GM23338 (cell line): ENCODE measurements at regions not wholly inside any gene's neighbourhood (a gene's known extent, or its start where the extent isn't known, plus 50 kb on each side); places are given as distances from the start of the nearest gene placed in this dataset.
"Not testable (repeated sequence)": the region's sequence is repeated elsewhere in the genome, so short reads cannot be mapped to it uniquely, and the experiment has no call there.

Experiments used
- ATAC-seq: fragments of 200-7000 bp; cut with Tn5 transposase; 3 replicates; pipeline ENCODE4 v1.9.1; 2020
- DNase-seq: peaks from one replicate; pipeline ENCODE4 v3.0.0-alpha.2; 2015; ENCODE audit warnings: low spot score
- H2AFZ ChIP-seq: fragments of 200-600 bp; sonication (generic); 2 replicates; pipeline ENCODE4 v1.8.0; 2016; ENCODE audit warnings: antibody characterized with exemption, mild to moderate bottlenecking, moderate library complexity
- H3F3A ChIP-seq: fragments of 200-600 bp; sonication (generic); replicated peaks from 2 replicates; pipeline ENCODE4 v1.8.0; 2017; ENCODE audit warnings: antibody characterized with exemption, mixed run types, low read depth
- H3K27ac ChIP-seq: fragments of 200-600 bp; sonication (generic); 2 replicates; pipeline ENCODE4 v1.6.1; 2016; ENCODE audit warnings: low read depth
- H3K27me3 ChIP-seq: fragments of 200-600 bp; sonication (generic); 2 replicates; pipeline ENCODE4 v1.8.0; 2016; ENCODE audit warnings: mild to moderate bottlenecking, mixed run types, moderate library complexity; ENCODE audit not compliant: insufficient read depth
- H3K36me3 ChIP-seq: fragments of 200-600 bp; sonication (generic); 2 replicates; pipeline ENCODE4 v1.8.0; 2016; ENCODE audit warnings: mild to moderate bottlenecking; ENCODE audit not compliant: insufficient read depth
- H3K4me1 ChIP-seq: fragments of 200-600 bp; sonication (generic); 2 replicates; pipeline ENCODE4 v1.8.0; 2016; ENCODE audit warnings: mild to moderate bottlenecking, moderate library complexity; ENCODE audit not compliant: insufficient read depth
- H3K4me2 ChIP-seq: fragments of 200-600 bp; sonication (generic); 2 replicates; pipeline ENCODE4 v1.7.1; 2017; ENCODE audit warnings: mixed run types
- H3K4me3 ChIP-seq: fragments of 200-600 bp; sonication (generic); 2 replicates; pipeline ENCODE4 v1.6.1; 2016; ENCODE audit warnings: mixed run types
- H3K79me2 ChIP-seq: fragments of 200-600 bp; sonication (generic); replicated peaks from 2 replicates; pipeline ENCODE4 v1.8.0; 2017; ENCODE audit warnings: mild to moderate bottlenecking; ENCODE audit not compliant: insufficient read depth
- H3K9me2 ChIP-seq: fragments of 200-600 bp; sonication (generic); 2 replicates; pipeline ENCODE4 v1.8.0; 2017; ENCODE audit not compliant: insufficient read depth
- H4K20me1 ChIP-seq: fragments of 200-600 bp; sonication (generic); replicated peaks from 2 replicates; pipeline ENCODE4 v1.8.0; 2017; ENCODE audit warnings: mild to moderate bottlenecking; ENCODE audit not compliant: insufficient read depth
- H3K27ac Mint-ChIP-seq: 2 replicates; pipeline ENCODE4 v1.8.0; 2020; ENCODE audit warnings: inconsistent platforms, mild to moderate bottlenecking, moderate library complexity, mixed read lengths
- H3K27me3 Mint-ChIP-seq: 3 replicates; pipeline ENCODE4 v1.8.0; 2022; ENCODE audit warnings: low read depth, mild to moderate bottlenecking, moderate library complexity, mixed read lengths, inconsistent platforms; ENCODE audit not compliant: insufficient read depth, poor library complexity
- H3K36me3 Mint-ChIP-seq: 3 replicates; pipeline ENCODE4 v1.8.0; 2021; ENCODE audit warnings: low read depth, mild to moderate bottlenecking, inconsistent platforms, moderate library complexity, mixed read lengths
- H3K4me1 Mint-ChIP-seq: 3 replicates; pipeline ENCODE4 v1.8.0; 2020; ENCODE audit warnings: mild to moderate bottlenecking, inconsistent platforms, mixed read lengths
- H3K4me3 Mint-ChIP-seq: 3 replicates; pipeline ENCODE4 v1.8.0; 2021; ENCODE audit warnings: moderate library complexity, mild to moderate bottlenecking, inconsistent platforms, mixed read lengths
- H3K9me3 Mint-ChIP-seq: 3 replicates; pipeline ENCODE4 v1.8.0; 2020; ENCODE audit warnings: moderate library complexity, mild to moderate bottlenecking, inconsistent platforms, mixed read lengths
- CTCF ChIP-seq, 2 experiments: fragments of 200-600 bp in 1 of 2; sonication (generic) in 1 of 2; conservative IDR thresholded peaks; 2 replicates each; pipeline versions ENCODE4 v1.5.1 to v1.6.1; 2016 to 2017; ENCODE audit warnings: antibody characterized with exemption in 2 of 2, low read depth in 2 of 2, mild to moderate bottlenecking in 2 of 2, moderate library complexity in 1 of 2
- TF ChIP-seq, protein P1 (sequence below): fragments of 250-450 bp; sonication (Bioruptor Pico); IDR thresholded peaks from 2 replicates; pipeline ENCODE4 v1.5.0; 2020; ENCODE audit warnings: mild to moderate bottlenecking, moderate library complexity

- TF ChIP-seq, protein P1, sequence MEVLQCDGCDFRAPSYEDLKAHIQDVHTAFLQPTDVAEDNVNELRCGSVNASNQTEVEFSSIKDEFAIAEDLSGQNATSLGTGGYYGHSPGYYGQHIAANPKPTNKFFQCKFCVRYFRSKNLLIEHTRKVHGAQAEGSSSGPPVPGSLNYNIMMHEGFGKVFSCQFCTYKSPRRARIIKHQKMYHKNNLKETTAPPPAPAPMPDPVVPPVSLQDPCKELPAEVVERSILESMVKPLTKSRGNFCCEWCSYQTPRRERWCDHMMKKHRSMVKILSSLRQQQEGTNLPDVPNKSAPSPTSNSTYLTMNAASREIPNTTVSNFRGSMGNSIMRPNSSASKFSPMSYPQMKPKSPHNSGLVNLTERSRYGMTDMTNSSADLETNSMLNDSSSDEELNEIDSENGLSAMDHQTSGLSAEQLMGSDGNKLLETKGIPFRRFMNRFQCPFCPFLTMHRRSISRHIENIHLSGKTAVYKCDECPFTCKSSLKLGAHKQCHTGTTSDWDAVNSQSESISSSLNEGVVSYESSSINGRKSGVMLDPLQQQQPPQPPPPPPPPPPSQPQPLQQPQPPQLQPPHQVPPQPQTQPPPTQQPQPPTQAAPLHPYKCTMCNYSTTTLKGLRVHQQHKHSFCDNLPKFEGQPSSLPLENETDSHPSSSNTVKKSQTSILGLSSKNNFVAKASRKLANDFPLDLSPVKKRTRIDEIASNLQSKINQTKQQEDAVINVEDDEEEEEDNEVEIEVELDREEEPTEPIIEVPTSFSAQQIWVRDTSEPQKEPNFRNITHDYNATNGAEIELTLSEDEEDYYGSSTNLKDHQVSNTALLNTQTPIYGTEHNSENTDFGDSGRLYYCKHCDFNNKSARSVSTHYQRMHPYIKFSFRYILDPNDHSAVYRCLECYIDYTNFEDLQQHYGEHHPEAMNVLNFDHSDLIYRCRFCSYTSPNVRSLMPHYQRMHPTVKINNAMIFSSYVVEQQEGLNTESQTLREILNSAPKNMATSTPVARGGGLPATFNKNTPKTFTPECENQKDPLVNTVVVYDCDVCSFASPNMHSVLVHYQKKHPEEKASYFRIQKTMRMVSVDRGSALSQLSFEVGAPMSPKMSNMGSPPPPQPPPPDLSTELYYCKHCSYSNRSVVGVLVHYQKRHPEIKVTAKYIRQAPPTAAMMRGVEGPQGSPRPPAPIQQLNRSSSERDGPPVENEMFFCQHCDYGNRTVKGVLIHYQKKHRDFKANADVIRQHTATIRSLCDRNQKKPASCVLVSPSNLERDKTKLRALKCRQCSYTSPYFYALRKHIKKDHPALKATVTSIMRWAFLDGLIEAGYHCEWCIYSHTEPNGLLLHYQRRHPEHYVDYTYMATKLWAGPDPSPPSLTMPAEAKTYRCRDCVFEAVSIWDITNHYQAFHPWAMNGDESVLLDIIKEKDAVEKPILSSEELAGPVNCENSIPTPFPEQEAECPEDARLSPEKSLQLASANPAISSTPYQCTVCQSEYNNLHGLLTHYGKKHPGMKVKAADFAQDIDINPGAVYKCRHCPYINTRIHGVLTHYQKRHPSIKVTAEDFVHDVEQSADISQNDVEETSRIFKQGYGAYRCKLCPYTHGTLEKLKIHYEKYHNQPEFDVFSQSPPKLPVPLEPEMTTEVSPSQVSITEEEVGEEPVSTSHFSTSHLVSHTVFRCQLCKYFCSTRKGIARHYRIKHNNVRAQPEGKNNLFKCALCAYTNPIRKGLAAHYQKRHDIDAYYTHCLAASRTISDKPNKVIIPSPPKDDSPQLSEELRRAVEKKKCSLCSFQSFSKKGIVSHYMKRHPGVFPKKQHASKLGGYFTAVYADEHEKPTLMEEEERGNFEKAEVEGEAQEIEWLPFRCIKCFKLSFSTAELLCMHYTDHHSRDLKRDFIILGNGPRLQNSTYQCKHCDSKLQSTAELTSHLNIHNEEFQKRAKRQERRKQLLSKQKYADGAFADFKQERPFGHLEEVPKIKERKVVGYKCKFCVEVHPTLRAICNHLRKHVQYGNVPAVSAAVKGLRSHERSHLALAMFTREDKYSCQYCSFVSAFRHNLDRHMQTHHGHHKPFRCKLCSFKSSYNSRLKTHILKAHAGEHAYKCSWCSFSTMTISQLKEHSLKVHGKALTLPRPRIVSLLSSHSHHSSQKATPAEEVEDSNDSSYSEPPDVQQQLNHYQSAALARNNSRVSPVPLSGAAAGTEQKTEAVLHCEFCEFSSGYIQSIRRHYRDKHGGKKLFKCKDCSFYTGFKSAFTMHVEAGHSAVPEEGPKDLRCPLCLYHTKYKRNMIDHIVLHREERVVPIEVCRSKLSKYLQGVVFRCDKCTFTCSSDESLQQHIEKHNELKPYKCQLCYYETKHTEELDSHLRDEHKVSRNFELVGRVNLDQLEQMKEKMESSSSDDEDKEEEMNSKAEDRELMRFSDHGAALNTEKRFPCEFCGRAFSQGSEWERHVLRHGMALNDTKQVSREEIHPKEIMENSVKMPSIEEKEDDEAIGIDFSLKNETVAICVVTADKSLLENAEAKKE (CRISPR knock-in tag): no peak
- no peak for TF ChIP-seq CTCF (conservative IDR thresholded peaks at IDR 0.05; ENCODE audit: low read depth in 2 of 2)
These were observed 115.8 kb upstream of the FAT4 start (continued) for GRCh38 chr4:125198916-125199315.

- not testable (repeated sequence) for H3K9me2 ChIP-seq, H3K36me3 ChIP-seq, H3K4me3 Mint-ChIP-seq, H2AFZ ChIP-seq, H3F3A ChIP-seq, H4K20me1 ChIP-seq, H3K27ac ChIP-seq, H3K4me3 ChIP-seq, ATAC-seq, H3K36me3 Mint-ChIP-seq, H3K27ac Mint-ChIP-seq, DNase-seq, H3K4me2 ChIP-seq, H3K27me3 ChIP-seq, H3K9me3 Mint-ChIP-seq, H3K4me1 ChIP-seq, H3K27me3 Mint-ChIP-seq, H3K79me2 ChIP-seq, H3K4me1 Mint-ChIP-seq
These were observed 122.8 kb upstream of the FAT4 start for GRCh38 chr4:125191874-125192459.
